ENCODE measurements at regions not wholly inside any gene's neighbourhood (a gene's known extent, or its start where the extent isn't known, plus 50 kb on each side); places are given as distances from the start of the nearest gene placed in this dataset.

DNA sequence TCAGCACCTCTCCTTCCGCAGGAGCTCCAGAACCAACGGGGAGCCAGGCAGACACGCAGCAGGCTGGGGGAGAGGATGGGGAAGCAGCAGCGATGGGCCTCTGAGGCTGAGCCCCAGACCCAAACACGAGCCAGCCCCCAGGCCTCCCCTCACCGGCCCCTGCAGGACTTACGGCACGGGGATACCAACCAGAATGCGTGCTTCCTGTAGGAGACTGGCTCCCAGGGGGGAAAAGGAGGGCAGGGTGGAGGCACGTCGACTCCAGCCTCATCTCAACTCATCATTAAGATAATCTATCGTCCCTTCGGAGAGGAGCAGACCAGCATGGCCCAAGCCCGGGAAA lies 495.1 kb upstream of the MYT1L start:
- DNase-seq: no peak
- TF ChIP-seq, protein P1, sequence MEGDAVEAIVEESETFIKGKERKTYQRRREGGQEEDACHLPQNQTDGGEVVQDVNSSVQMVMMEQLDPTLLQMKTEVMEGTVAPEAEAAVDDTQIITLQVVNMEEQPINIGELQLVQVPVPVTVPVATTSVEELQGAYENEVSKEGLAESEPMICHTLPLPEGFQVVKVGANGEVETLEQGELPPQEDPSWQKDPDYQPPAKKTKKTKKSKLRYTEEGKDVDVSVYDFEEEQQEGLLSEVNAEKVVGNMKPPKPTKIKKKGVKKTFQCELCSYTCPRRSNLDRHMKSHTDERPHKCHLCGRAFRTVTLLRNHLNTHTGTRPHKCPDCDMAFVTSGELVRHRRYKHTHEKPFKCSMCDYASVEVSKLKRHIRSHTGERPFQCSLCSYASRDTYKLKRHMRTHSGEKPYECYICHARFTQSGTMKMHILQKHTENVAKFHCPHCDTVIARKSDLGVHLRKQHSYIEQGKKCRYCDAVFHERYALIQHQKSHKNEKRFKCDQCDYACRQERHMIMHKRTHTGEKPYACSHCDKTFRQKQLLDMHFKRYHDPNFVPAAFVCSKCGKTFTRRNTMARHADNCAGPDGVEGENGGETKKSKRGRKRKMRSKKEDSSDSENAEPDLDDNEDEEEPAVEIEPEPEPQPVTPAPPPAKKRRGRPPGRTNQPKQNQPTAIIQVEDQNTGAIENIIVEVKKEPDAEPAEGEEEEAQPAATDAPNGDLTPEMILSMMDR (IDR thresholded peaks at IDR 0.05): no peak
- no peak overlapping the region for H3K27ac Mint-ChIP-seq

DNA sequence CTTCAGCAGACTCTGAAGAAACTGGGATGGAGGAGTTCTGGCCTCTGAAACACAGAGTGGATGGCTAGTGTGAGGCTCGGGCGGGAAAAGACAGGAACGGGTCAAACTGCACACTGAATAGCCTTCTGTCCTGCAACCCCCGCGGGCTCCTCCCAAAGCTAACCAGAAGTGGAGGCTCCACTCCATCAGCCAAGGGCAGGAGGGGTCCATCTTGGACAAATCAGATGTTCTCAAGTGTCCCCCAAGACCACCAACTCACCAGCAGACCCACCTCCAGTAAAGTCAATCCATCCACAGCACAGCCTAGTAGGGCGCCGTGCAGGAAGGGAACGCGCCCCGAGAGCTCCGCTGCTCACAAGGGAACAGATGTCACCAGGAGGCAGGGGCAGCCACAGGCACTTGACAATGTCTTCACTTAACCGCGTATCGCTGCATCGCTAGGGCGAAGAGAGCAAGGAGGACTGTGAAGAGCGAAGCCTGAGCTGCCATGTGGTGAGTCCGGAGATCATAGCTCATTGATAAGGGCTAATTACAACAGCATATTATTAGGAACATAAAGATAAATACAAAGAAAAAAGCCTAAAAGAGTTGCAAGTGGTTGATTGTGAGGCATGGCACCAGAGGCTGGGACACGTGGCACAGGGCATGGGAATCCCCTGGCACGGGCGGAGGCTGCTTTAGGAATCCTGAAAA lies 494.6 kb upstream of the MYT1L start:
- H3K9me3 Mint-ChIP-seq: peaks cover 28% of the 10 kb centered on the region
- H3K27me3 Mint-ChIP-seq (ENCODE audit: low read depth, poor library complexity): peaks cover 23% of the 10 kb centered on the region
- H3K36me3 Mint-ChIP-seq (ENCODE audit: low read depth): no peaks in the 10 kb centered on the region
- no peak for DNase-seq
- no peak overlapping the region for H3K27ac Mint-ChIP-seq
- no peak overlapping the region for H3K4me3 Mint-ChIP-seq
- TF ChIP-seq, protein P1 (IDR thresholded peaks at IDR 0.05): no peak
- peaks cover 25% of the 10 kb centered on the region for H3K4me1 Mint-ChIP-seq

More for the DNA sequence above, 495.1 kb upstream of the MYT1L start:
- H3K27me3 Mint-ChIP-seq (ENCODE audit: low read depth, poor library complexity): peaks cover 23% of the 10 kb centered on the region
- H3K4me3 Mint-ChIP-seq: no peak overlapping the region
- H3K4me1 Mint-ChIP-seq: peaks cover 28% of the 10 kb centered on the region
- H3K9me3 Mint-ChIP-seq: peaks cover 26% of the 10 kb centered on the region
- no peaks in the 10 kb centered on the region for H3K36me3 Mint-ChIP-seq (ENCODE audit: low read depth)

DNA sequence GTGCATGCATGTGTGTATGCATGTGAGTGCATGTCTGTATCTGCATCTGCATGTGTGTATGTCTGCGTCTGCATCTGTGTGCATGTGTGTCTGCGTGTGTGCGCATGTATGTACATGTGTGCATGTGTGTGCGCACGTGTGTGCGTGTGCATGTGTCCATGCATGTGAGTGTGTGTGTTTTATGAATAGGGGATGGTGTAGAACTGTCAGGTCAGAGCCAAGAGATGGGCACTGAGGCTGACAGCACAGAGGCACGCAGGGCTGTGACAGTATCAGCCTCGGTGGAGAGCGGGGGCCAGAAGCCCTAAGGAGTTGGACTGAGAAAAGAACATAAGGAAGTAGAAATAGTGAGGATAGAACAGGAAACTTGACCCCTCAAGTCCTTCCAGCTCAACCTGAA lies 494.0 kb upstream of the MYT1L start:
- no peak for DNase-seq
- Mint-ChIP-seq H3K4me1 (peaks cover 25% of the 10 kb centered on the region), H3K27ac (no peak overlapping the region), H3K9me3 (peaks cover 34% of the 10 kb centered on the region), H3K36me3 (ENCODE audit: low read depth) (no peaks in the 10 kb centered on the region), H3K27me3 (ENCODE audit: low read depth, poor library complexity) (peaks cover 17% of the 10 kb centered on the region), H3K4me3 (no peak overlapping the region)
- TF ChIP-seq, protein P1 (IDR thresholded peaks at IDR 0.05): no peak

DNA sequence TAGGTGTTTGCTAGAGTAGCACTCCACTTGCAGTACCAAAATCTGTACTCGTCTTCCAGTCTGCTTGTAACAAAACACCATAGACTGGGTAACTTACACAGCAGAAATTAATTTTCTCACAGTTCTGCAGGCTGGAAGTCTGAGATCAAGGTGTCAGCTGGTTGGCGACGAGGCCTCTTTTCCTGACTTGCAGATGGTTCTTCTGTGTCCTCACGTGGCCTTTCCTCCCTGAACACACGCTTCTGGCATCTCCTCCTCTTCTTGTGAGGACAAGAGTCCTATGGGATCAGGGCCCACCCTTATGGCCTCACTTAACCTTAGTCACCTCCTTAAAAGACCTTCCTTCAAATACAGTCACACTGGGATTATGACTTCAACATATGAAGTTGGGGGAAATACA lies 493.5 kb upstream of the MYT1L start:
- Mint-ChIP-seq H3K4me1 (peaks cover 24% of the 10 kb centered on the region), H3K9me3 (peaks cover 39% of the 10 kb centered on the region), H3K4me3 (no peak overlapping the region), H3K36me3 (ENCODE audit: low read depth) (no peaks in the 10 kb centered on the region), H3K27ac (no peak overlapping the region), H3K27me3 (ENCODE audit: low read depth, poor library complexity) (peaks cover 13% of the 10 kb centered on the region)
- no peak for DNase-seq
- TF ChIP-seq, protein P1 (IDR thresholded peaks at IDR 0.05): no peak

DNA sequence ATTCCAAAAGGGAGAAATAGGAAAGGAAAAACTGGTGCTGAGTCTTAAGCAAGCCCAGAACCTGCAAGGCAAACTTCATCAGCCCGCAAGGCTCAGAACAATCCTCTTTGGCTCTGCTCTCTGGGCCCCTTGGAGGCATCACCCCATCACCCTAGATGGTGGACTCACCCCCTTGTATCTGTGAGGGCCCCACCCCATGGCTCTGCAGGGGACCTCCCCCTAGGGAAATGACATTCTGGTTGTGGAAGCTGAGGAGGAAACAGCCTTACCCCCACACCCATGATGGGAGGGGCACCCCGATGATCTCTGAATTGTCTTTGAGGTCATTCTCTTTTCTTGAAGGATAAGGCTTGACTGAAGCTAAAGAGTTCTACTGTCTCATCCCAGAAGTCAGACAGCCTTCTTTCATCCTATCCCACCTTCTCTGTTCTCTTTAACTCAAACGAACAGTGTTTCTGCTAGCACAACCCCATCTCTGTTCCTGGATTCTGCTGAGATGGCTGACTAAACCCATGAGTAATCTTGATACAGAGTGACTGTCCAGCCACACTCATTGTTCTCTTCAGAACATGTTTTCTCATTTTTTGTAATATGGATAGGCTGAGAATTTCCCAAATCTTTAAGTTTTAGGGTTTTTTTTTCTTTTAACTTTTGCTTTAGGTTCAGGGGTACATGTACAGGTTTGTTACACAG lies 492.1 kb upstream of the MYT1L start:
- TF ChIP-seq, protein P1 (IDR thresholded peaks at IDR 0.05): no peak
- H3K9me3 Mint-ChIP-seq: peaks cover 43% of the 10 kb centered on the region
- no peak overlapping the region for H3K4me3 Mint-ChIP-seq
- no peaks in the 10 kb centered on the region for H3K36me3 Mint-ChIP-seq (ENCODE audit: low read depth)
- no peak for DNase-seq
- peaks cover 11% of the 10 kb centered on the region for H3K4me1 Mint-ChIP-seq
- H3K27me3 Mint-ChIP-seq (ENCODE audit: low read depth, poor library complexity): peaks cover 4% of the 10 kb centered on the region
- no peak overlapping the region for H3K27ac Mint-ChIP-seq

DNA sequence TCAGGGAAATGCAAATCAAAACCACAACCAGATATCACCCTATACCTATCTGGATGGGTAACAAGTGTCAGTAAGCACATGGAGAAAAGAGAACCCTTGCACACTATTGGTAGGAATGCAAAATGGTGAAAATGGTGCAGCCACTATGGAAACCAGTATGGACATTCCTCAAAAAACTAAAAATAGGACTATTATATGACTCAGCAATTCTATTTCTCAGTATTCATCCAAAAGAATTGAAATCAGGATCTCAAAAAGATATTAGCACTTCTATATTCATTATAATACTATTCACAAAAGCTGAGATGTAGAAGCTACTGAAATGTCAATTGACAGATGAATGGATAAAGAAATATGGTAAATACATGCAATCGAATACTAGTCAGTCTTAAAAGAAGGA lies 491.1 kb upstream of the MYT1L start:
- TF ChIP-seq, protein P1 (IDR thresholded peaks at IDR 0.05): no peak
- Mint-ChIP-seq H3K27me3 (ENCODE audit: low read depth, poor library complexity) (peaks cover 4% of the 10 kb centered on the region), H3K4me3 (no peak overlapping the region), H3K4me1 (peaks cover 5% of the 10 kb centered on the region), H3K9me3 (peaks cover 43% of the 10 kb centered on the region), H3K27ac (no peak overlapping the region), H3K36me3 (ENCODE audit: low read depth) (no peaks in the 10 kb centered on the region)
- DNase-seq: no peak

Data from nephron progenitor cell (in vitro differentiated cells).